Ovary (tissue), 7 donors: ENCODE measurements at regions not wholly inside any gene's neighbourhood (a gene's known extent, or its start where the extent isn't known, plus 50 kb on each side); places are given as distances from the start of the nearest gene placed in this dataset.
"Not testable (repeated sequence)": the region's sequence is repeated elsewhere in the genome, so short reads cannot be mapped to it uniquely, and the experiment has no call there.

Source experiments
- DNase-seq, 5 donors: peaks; one replicate each; pipeline ENCODE4 v3.0.0-alpha.2; 2019 to 2020
- H3K27ac ChIP-seq, 2 donors: fragments of 200-600 bp; one replicate each; pipeline versions ENCODE4 v1.5.1 to v1.8.0; 2019 to 2022
- H3K27me3 ChIP-seq: fragments of 200-600 bp; one replicate; pipeline ENCODE4 v1.8.0; 2022
- H3K36me3 ChIP-seq: fragments of 200-600 bp; sonication (generic); one replicate; pipeline ENCODE4 v1.5.1; 2019
- H3K4me1 ChIP-seq: one replicate; pipeline ENCODE4 v1.8.1; 2013; ENCODE audit warnings: mild to moderate bottlenecking, moderate library complexity; ENCODE audit not compliant: insufficient read depth
- H3K4me3 ChIP-seq: fragments of 200-600 bp; sonication (generic); one replicate; pipeline ENCODE4 v1.5.1; 2017
- H3K9me3 ChIP-seq, 2 donors: fragments of 200-600 bp in 1 of 2; sonication (generic) in 1 of 2; one replicate each; pipeline versions ENCODE4 v1.5.1 to v1.8.1; 2013 to 2019; ENCODE audit warnings: mild to moderate bottlenecking in 1 of 2, moderate library complexity in 1 of 2
- EP300 ChIP-seq: sonication (generic); formaldehyde crosslinking; IDR thresholded peaks from one replicate; pipeline ENCODE4 v1.6.1; 2017; ENCODE audit warnings: antibody characterized with exemption
- POLR2A ChIP-seq: fragments of 450-650 bp; IDR thresholded peaks from one replicate; pipeline ENCODE4 v1.6.1; 2017; ENCODE audit warnings: antibody characterized with exemption, mild to moderate bottlenecking, moderate library complexity
- WGBS, 3 donors: extraction: QIAGEN DNeasy Blood & Tissue Kit in 1 of 3; methylation state at CpG; one replicate each; pipeline versions ENCODE4 v1.1.5 to v1.1.7; 2013 to 2017; 5-methylcytosine and 5-hydroxymethylcytosine counted together
- intact Hi-C, 4 donors: fragments of 100-400 bp; cut with DNase I; formaldehyde crosslinking; loops; one replicate each; pipeline versions ENCODE4 v1.11.0 to v1.15.1; 2022 to 2023
- TF ChIP-seq, protein P1 (sequence below), 3 donors: fragments of 450-650 bp in 2 of 3; fragments of 200-600 bp in 1 of 3; IDR thresholded peaks; one replicate each; pipeline versions ENCODE4 v1.5.1 to v1.8.0; 2016 to 2022; ENCODE audit warnings: antibody characterized with exemption in 3 of 3, mild to moderate bottlenecking in 1 of 3
- donor health status: DM: no; HTN: no; CAD: no; lungs with moderate emphysema.
- donor health status: DM: no; HTN: no; CAD: no.
- donor health status: Bipolar disorder and iron deficiency.
- donor health status: DM: no; HTN: no; CAD: no.
- donor health status: DM: yes; HTN: yes; CAD: no.

DNA sequence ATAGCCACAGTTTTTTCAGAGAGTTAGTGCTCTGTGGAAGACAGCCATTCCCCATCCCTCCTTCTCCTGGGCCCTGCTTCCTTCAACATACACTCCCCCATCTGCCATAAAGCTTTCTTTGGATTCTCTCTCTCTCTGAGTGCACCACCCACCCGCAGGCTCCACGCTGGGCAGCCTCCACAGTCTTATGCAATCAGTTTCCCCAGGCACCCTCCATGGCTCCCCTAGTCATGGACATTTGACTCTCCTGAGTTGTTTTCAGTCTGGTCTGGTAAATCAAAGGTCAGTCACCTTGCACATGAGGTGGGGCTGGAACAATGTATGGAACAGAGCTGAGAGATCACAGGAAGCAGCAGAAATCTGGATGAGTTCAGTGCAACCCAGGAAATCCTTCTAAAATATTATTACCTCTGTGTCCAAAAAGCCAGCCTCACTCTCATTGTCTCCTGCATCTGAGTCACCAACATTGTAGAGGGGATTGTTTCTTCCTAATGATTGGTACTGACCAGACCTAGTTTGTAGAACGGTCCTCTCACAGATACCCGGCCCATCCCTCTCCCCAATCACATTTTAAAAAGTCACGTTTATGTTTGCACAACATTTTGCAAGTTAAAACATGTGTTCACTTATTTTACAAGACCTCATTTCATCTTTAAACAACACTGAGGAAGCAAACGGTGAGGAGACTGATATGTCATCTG is 70.1 kb downstream of the CYCS start:
- WGBS, 3 donors, result 59 to 73% (median 68%) methylated on average over 6 of the region's 6 CpGs

DNA sequence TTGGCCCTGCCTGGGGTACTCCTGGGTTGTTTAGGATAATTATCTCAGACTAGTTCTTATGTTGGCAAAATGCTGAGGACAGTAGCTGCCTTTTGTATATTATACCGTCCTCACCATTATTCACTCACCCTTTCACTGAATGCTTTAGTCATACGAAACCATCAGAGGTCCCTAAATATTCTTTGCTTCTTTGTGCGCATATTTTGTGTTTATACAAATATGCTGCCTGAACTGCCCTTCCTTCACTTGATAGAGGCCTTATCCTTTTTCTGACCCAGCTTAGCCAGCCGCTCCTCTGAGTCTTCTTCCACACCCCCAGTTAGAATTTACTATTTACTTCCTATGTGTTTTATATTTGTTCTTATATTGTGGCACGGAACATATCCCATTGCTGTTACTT is 70.2 kb upstream of the OSBPL3 start:
- no peak overlapping the region for H3K27ac ChIP-seq
- no peaks in the 10 kb centered on the region for H3K4me1 ChIP-seq
- no peaks in the 10 kb centered on the region for H3K27me3 ChIP-seq
- H3K4me3 ChIP-seq, result no peak overlapping the region
- 87 to 89% (median 88%) methylated on average over 5 of the region's 5 CpGs for WGBS, 3 donors
- H3K9me3 ChIP-seq, result no peaks in the 10 kb centered on the region
- H3K36me3 ChIP-seq, result no peaks in the 10 kb centered on the region
- TF ChIP-seq, protein P1, sequence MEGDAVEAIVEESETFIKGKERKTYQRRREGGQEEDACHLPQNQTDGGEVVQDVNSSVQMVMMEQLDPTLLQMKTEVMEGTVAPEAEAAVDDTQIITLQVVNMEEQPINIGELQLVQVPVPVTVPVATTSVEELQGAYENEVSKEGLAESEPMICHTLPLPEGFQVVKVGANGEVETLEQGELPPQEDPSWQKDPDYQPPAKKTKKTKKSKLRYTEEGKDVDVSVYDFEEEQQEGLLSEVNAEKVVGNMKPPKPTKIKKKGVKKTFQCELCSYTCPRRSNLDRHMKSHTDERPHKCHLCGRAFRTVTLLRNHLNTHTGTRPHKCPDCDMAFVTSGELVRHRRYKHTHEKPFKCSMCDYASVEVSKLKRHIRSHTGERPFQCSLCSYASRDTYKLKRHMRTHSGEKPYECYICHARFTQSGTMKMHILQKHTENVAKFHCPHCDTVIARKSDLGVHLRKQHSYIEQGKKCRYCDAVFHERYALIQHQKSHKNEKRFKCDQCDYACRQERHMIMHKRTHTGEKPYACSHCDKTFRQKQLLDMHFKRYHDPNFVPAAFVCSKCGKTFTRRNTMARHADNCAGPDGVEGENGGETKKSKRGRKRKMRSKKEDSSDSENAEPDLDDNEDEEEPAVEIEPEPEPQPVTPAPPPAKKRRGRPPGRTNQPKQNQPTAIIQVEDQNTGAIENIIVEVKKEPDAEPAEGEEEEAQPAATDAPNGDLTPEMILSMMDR (IDR thresholded peaks at IDR 0.05), result no peak
- TF ChIP-seq EP300, result no peak
- no peak for TF ChIP-seq POLR2A
- no peak for DNase-seq
- intact Hi-C loops, result loop anchor here in 1 of 4 donors (10.0 kb wide), 1 partner anchor 65 kb away; the partner anchor contains the start of gene OSBPL3

More for the DNA sequence above, 70.1 kb downstream of the CYCS start:
- Histone ChIP-seq H3K27me3 (no peaks in the 10 kb centered on the region), H3K27ac (no peak overlapping the region), H3K9me3 (no peaks in the 10 kb centered on the region), H3K4me1 (no peaks in the 10 kb centered on the region), H3K36me3 (no peaks in the 10 kb centered on the region), H3K4me3 (no peak overlapping the region)
- intact Hi-C loops, result loop anchor here in 1 of 4 donors (10.0 kb wide), 1 partner anchor 70 kb away; the partner anchor contains the start of gene OSBPL3
- no peak for TF ChIP-seq EP300
- TF ChIP-seq POLR2A, result no peak
- TF ChIP-seq, protein P1 (IDR thresholded peaks at IDR 0.05), result no peak
- DNase-seq, result no peak

DNA sequence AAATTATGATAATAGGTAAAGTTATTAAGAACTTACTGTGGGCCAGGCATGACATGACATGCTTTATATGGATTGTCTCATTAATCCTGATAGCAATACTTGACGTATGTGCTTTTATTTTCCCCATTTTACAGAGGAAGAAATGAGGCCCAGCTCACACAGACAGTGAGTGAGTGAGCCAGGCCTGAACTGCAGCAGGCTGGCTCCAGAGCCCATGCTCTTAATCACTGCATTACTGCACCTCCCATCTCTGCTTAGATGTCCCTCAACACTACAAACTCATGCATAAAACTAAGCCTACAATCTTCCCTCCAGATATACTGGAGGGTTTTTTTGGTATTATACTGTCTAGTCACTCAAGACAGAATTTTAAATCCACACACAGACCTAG is 68.5 kb upstream of the OSBPL3 start:
- WGBS, 3 donors, result 88 to 95% (median 93%) methylated on average over 1 of the region's 1 CpG
- Histone ChIP-seq H3K27ac (no peak overlapping the region), H3K9me3 (no peaks in the 10 kb centered on the region), H3K27me3 (no peaks in the 10 kb centered on the region), H3K4me3 (no peak overlapping the region), H3K4me1 (no peaks in the 10 kb centered on the region), H3K36me3 (no peaks in the 10 kb centered on the region)
- no peak for DNase-seq
- intact Hi-C loops, result no loop called here
- TF ChIP-seq POLR2A, result no peak
- TF ChIP-seq, protein P1 (IDR thresholded peaks at IDR 0.05), result no peak
- no peak for TF ChIP-seq EP300

DNA sequence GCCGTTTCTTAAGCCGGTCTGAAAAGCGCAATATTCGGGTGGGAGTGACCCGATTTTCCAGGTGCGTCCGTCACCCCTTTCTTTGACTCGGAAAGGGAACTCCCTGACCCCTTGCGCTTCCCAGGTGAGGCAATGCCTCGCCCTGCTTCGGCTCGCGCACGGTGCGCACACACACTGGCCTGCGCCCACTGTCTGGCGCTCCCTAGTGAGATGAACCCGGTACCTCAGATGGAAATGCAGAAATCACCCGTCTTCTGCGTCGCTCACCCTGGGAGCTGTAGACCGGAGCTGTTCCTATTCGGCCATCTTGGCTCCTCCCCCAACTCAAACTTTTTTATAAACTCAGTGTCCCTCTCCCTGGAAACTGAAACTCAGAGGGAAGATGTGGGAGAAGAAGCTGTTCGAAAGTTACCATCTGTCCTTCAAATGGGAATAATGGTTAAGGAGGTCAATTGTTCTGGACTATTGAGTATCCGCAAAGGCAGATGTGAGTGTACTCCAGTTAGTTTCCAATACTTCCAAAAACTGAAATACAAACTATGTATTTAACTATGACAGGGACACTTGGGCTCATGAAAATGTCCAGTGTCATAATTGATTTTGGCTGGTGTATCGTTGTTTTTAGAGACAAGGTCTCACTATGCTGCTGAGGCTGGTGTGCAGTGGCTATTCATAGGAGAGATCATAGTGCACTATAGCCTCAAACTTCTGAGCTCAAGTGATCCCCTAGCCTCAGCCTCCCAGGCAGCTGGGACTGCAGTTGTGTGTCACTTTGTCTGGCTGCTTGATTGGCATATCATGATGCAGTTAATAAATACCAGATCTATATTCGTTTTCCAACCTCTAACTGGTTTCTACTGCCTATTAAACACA is 67.8 kb upstream of the OSBPL3 start:
- H3K4me1 ChIP-seq, H3K4me3 ChIP-seq, H3K27ac ChIP-seq, intact Hi-C loops, H3K27me3 ChIP-seq, H3K9me3 ChIP-seq, H3K36me3 ChIP-seq, DNase-seq: not testable (repeated sequence)
- 88 to 92% (median 91%) methylated on average over 12 to 18 of the region's 27 CpGs for WGBS, 3 donors
